ENCODE measurements at regions not wholly inside any gene's neighbourhood (a gene's known extent, or its start where the extent isn't known, plus 50 kb on each side); places are given as distances from the start of the nearest gene placed in this dataset.

DNA sequence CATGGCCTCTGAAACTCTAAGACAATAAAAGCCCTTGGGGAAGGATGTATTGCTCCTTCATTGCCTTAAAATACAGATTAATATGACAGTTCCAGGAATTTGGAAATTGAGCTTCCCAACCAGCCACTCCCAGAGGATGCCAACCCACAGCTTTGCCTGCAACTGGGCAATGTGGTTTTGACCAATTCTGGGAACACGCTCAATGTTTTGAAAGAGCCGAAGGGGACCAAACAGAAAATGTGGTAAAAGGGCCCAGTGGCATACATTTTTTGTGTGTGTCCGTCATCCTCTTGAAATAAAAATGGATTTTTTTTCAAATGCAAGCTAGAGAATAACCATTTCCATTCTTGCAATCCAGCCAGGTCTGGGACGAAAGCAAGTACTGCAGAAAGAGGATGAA, 88.3 kb upstream of the PLEKHG7 start:
- no peak for TF ChIP-seq POLR2A (IDR thresholded peaks at IDR 0.05)
- TF ChIP-seq, protein P1, sequence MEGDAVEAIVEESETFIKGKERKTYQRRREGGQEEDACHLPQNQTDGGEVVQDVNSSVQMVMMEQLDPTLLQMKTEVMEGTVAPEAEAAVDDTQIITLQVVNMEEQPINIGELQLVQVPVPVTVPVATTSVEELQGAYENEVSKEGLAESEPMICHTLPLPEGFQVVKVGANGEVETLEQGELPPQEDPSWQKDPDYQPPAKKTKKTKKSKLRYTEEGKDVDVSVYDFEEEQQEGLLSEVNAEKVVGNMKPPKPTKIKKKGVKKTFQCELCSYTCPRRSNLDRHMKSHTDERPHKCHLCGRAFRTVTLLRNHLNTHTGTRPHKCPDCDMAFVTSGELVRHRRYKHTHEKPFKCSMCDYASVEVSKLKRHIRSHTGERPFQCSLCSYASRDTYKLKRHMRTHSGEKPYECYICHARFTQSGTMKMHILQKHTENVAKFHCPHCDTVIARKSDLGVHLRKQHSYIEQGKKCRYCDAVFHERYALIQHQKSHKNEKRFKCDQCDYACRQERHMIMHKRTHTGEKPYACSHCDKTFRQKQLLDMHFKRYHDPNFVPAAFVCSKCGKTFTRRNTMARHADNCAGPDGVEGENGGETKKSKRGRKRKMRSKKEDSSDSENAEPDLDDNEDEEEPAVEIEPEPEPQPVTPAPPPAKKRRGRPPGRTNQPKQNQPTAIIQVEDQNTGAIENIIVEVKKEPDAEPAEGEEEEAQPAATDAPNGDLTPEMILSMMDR (IDR thresholded peaks at IDR 0.05), result no peak
